GM19238 (cell line): ENCODE measurements at regions not wholly inside any gene's neighbourhood (a gene's known extent, or its start where the extent isn't known, plus 50 kb on each side); places are given as distances from the start of the nearest gene placed in this dataset.
"Not testable (repeated sequence)": the region's sequence is repeated elsewhere in the genome, so short reads cannot be mapped to it uniquely, and the experiment has no call there.

Experiments
- DNase-seq: peaks from one replicate; pipeline ENCODE4 v3.0.0; 2011; ENCODE audit warnings: low spot score; ENCODE audit not compliant: insufficient read length

DNA sequence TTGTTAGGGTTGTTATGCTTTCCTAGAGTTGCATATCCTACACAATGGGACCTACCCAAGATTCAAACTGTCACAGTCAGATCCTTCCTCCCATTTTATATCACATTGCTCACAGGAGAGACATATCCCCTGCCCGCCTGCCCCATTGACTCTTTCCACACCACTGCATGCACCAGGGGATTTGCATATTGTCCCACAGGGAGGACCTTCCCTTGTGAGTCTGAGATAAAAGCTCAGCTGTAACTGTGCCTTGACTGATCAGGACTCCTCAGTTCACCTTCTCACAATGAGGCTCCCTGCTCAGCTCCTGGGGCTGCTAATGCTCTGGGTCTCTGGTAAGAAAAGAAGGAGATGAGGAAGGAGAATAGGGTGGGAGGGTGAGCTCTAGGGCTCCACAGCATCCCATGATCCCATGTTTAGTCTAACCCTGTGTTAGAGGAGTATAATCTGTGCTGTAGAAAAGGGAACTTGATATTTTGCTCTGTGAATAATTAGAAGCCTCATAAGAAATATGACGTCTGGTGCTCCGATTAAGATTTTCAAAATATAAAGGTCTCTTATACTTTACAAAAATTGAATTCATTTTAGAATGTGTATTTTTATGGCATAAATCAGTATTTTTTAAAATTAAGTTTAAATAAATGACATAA is 1268.4 kb downstream of the RPIA start:
- not testable (repeated sequence) for DNase-seq

DNA sequence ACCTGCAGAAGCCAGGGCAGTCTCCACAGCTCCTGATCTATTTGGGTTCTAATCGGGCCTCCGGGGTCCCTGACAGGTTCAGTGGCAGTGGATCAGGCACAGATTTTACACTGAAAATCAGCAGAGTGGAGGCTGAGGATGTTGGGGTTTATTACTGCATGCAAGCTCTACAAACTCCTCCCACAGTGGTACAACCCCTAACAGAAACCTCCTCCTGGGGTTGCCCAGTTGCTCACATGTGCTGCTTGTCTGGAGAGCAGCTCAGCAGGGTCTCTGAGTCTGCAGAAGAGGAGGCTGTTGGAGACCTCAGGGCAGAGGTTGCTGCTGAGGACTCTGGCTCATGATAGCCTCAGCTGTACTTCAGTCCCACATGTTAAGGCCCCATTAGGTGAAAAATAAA is 1269.1 kb downstream of the RPIA start:
- DNase-seq = not testable (repeated sequence)

DNA sequence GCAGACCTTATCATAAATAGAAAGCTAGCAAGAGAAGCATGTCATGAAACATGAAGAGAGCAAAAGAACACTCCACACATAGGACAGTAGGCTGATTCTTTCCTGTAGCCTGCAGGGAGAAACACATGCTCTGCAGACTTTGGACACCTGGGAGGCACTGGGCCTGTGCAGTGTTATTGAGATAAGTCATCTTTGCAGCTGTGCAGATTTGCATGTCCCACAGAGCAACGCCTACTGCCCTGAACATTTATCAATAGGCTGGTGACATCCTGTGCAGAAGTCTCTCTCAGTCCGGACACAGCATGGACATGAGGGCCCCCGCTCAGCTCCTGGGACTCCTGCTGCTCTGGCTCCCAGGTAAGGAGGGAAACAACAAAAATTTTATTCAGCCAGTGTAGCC is 1277.1 kb downstream of the RPIA start:
- DNase-seq = not testable (repeated sequence)

DNA sequence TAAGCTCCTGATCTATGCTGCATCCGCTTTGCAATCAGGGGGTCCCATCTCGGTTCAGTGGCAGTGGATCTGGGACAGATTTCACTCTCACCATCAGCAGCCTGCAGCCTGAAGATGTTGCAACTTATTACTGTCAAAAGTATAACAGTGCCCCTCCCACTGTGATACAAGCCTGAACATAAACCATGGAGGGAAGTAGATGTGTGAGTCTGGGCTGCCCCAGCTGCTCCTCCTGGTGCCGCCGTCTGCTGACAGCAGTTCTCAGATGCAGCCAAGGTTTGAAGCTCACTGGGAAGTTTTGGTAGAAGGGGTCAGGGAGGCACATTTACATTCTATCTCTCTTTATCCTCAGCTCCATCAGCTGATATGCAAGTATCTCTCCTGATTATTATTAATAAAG is 1277.7 kb downstream of the RPIA start:
- DNase-seq = not testable (repeated sequence)

DNA sequence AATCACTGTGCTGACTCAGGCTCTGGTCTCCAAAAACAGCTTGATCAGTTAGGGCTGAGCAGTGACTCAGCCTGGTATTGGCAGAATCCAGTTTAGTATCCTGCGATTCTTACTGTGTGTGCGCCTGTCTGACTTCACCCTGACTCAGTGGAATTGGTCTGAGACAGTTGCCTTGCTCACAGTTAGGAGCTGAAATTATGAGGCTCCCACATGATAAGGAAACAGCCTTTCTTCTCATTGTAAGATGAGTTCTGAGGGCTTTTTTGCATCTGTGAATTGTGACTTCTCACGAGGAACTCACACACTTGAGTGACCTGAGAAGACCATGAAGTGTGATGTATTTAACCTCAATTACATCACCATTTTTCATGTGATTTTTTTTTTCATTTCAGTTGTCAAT is 1282.4 kb downstream of the RPIA start:
- DNase-seq = not testable (repeated sequence)

DNA sequence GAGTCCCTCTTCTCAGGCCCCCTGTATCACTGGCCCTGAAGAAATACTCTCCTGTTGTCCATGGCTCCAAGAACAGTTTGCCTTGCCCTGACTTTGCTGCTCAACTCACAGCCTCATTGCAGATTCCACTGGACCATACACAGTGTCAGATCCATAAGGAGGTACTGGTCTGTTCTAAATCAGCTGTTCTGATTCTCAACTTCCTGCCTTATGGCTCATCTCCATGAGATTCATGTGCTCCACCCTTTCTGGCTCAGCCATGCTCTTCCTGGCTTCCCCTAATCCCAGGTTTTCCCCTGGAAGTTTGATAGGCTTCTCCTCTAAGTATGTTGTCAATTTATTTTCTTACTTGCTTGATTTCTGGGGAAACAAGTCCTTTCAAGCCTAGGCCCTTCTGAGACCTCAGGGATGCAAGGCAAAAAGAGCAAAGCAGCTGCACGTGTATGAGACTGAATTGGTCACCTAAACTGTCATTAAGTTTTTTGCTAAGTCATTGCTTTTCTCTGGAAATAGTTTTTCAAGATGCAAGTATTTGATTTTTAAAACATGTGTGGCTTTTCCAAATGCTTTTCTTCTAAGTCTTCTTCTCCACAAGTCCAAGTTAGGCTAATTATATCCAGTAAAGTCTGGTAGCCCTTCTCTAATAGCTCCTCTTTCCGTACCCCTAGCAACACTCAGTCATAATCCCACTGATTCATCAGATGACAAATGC is 1288.5 kb downstream of the RPIA start:
- DNase-seq = not testable (repeated sequence)

DNA sequence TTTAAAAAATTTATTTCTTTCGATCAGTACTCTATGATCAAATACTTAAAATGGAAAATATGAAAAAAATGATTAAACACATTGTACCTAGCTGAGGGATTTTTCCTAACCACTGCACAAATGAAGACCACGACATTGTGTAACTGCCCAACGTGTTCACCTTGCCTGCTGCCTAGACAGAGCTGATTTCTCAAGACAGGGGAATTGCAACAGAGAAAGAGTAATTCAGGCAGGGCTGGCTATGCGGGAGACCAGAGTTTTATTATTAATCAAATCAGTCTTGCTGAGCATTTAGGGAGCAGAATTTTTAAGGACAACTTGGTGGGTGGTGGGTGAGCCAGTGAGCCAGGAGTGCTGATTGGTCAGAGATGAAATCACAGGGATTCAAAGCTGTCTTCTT is 1290.8 kb downstream of the RPIA start:
- not testable (repeated sequence) for DNase-seq

DNA sequence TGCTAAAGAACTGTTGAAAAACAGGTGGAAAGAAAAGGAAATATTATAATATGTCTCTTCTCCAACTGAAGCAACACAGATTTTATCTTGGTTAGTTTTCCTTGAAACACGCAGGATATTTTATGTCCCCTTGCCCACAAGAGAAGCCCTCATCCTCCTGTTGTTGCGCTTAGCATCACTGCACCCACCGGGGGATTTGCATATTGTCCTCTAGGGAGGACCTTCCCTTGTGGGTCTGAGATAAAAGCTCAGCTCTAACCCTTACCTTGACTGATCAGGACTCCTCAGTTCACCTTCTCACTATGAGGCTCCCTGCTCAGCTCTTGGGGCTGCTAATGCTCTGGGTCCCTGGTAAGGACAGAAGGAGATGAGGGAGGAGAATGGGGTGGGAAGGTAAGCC is 1294.2 kb downstream of the RPIA start:
- DNase-seq = not testable (repeated sequence)

DNA sequence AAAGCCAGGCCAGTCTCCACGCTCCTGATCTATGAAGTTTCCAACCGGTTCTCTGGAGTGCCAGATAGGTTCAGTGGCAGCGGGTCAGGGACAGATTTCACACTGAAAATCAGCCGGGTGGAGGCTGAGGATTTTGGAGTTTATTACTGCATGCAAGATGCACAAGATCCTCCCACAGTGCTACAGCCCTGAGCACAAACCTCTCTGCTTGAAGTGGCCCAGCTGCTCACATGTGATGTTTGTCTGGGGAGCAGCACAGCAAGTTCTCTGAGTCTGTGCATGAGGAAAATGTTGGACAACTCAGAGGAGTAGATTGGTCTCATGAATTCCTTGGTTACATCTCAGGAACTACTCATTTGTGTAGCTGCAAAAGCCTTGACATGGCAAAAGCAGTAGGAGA is 1295.1 kb downstream of the RPIA start:
- not testable (repeated sequence) for DNase-seq

DNA sequence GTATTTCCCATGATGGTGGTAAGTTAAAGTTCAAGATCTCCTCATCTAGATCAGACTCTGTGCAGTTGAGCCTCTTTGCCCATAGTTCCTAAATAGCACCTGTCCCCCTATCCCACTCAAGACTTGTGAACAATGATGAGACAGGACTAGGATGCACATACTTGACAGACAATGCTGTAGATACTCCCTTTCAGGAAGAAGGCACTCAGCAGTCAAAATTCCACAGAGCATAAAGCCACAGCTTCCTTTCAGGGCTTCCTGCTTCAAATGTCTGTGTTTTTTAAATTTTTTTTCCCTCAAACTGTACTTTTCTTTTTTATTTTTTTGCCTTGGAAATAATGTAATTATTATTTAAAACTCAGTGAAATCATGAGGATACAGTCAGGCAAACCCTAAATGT is 1305.3 kb downstream of the RPIA start:
- not testable (repeated sequence) for DNase-seq

DNA sequence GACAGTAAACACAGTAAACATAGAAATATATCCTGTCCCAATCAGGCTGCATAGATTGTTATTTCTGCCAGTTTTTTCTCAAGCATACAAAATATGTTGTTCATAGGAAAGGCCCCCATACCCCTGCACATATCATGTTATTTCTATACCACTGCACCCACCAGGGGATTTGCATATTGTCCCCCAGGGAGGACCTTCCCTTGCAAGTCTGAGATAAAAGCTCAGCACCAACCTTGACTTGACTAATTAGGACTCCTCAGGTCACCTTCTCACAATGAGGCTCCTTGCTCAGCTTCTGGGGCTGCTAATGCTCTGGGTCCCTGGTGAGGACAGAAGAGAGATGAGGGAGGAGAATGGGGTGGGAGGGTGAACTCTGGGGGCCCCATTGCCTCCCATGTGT is 1313.1 kb downstream of the RPIA start:
- not testable (repeated sequence) for DNase-seq

DNA sequence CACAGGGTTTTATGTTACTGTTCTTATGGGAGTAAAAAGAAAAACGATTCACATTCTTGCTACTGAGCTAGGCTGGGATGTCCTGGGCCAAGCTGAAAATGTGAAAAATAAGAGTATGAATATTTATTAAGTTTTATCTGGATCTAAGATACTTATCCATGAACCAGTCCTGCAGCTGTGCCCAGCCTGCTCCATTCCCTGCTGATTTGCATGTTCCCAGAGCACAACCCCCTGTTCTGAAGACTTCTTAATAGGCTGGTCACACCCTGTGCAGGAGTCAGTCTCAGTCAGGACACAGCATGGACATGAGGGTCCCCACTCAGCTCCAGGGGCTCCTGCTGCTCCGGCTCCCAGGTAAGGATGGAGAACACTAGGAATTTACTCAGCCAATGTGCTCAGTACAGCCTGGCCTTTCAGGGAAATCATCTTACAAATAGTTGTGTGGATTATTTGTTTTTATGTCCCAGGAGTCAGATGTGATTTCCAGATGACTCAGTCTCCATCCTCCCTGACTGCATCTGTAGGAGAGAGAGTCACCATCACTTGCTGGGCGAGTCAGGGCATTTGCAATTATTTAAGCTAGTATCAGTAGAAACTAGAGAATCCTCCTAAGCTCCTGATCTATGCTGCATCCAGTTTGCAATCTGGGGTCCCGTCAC is 1319.1 kb downstream of the RPIA start:
- not testable (repeated sequence) for DNase-seq

DNA sequence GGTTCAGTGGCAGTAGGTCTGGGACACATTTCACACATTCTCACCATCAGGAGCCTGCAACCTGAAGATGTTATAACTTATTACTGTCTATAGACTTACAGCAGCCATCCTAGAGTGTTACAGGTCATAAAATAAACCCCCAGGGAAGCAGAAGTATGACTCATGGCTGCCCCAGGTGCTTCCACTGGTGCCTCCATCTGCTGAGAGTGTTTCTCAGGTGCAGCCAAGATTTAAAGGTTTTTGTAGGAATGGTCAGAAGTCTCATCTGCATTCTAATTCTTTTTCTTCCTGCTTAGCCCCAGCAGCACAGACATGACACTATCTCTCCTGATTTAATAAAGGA is 1319.6 kb downstream of the RPIA start:
- DNase-seq = not testable (repeated sequence)

DNA sequence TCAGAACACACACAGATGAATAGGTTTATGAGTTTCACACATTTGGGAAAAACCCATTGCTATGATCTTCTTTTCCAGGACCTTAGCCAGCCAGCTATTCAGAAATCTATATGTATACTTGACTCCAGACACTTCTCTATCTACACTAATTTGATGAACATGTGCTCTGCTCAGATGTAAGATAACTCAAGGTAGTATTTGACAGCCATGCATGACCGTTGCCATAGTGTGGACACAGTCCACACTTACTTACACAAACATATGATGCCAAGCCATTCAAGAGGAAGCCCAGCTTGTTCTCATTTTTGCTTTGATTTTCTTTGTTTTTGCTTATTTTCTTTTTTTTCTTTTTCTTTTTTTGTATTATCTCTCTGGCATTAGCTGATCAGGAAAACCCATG is 1328.4 kb downstream of the RPIA start:
- not testable (repeated sequence) for DNase-seq

DNA sequence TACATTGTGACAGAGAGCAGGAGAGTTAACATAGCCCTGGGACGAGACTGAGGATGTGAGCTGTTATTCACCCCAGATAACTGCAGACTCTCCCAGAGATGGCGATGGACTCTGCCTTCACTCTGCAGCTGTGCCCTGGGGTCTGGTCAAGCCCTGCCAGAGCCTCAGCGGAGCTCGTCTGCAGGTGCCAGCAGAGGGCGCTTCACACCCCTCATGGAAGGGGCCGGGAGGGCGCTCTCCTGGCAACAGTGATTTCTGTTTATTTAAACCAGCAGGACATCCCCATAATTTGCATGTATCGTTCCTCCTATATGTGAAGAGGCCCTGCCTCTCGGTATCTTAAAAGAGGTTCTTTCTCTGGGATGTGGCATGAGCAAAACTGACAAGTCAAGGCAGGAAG is 1329.8 kb downstream of the RPIA start:
- DNase-seq = not testable (repeated sequence)

DNA sequence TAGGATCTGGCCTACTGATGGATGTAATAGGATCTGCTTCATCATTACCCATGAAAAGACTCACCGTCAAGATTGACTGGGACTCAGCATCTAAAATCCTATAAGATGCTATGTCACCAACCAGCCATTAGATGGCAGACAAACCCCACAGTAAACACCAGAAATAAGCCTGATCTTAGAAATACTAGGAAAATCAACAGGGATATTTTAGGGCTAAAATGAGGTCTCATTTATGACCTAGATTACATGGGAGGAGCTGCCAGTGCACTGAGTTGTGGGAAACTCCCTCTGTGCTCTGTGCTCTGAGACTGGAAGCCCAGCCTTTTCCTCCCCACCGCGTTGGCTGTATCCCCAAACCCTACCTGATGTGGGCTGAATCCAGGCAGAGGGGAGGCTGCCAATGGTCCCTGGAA is 1335.8 kb downstream of the RPIA start:
- not testable (repeated sequence) for DNase-seq

DNA sequence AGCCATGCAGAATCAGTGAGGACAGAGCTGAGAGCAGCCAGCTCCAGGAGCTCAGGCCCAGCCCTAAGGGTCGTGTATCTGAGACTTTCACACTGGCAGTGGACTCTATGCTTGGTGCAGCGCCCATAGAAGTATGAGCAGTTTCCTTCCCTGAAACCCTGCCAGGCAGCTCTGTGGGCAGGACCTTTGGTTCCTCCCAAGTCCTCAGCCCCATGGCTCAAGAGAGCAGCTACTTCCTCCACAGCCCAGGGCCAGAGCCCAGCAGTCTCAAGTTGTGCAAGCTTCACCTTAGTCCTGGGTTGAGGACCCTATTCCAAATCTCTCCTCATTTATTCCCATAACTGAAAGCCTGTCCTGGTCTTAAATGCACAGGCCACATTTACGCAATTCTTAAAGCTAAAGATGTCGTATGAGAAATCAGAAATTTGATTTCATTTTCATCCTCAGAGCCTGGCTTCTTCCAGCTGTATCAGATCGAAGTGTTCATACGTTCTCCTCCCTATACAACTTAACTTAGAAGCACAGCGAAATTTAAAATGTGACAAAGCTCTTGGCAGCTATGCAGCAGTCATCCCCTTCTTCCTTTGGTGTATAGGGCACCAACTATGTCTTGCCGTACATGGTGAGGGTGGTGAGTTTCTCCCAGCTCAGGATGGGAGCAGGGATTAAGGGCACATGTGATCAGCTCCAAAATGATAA is 1337.1 kb downstream of the RPIA start:
- DNase-seq = not testable (repeated sequence)

DNA sequence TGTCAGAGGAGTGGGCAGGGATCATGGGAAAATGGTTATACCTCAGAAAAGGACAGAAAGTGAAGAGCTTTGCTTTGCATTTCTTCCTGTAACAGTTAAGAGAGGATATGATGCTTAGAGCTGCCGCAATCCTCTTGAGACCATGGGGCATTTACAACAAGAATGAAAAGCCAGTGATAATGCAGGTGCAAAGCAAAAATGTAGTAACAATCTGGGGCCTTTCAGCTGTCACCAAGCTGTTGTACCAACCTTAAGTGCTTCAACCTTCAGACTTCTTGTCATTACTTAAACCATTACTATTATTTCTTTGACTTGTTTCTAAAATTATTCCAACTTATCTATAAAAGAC is 1337.6 kb downstream of the RPIA start:
- not testable (repeated sequence) for DNase-seq

DNA sequence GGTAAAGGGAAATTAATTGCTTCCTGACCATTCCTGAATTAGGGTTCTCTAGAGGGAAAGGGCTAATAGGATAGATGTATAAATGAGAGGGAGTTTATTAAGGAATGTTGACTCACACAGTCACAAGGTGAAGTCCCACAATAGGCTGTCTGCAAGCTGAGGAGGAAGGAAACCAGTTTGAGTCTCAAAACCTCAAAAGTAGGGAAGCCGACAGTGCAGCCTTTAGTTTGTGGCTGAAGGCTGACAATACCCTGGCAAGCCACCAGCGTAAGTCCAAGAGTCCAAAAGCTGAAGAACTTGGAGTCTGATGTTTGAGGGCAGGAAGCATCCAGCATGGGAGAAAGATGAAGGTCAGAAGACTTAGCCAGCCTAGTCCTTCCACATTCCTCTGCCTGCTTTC is 1340.8 kb downstream of the RPIA start:
- DNase-seq = not testable (repeated sequence)

DNA sequence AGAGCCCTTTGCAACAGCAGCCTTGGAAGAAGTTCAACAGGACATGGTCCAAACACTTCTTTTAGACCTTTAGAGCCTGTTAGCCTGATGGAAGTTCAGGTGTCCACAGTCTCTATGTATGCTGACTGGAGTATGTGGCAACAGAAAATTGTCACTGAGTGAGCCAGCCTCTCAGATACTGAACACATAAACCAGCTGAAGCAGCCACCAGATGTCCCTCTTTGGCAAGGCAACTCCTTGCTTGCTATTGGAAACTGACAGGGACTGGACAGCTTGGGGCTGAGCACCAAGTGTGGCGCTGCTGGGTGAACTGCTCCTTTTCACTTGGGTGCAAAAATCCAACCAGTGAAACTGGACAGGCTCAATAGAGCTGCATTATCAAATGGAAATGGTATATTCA is 1344.9 kb downstream of the RPIA start:
- DNase-seq = not testable (repeated sequence)

DNA sequence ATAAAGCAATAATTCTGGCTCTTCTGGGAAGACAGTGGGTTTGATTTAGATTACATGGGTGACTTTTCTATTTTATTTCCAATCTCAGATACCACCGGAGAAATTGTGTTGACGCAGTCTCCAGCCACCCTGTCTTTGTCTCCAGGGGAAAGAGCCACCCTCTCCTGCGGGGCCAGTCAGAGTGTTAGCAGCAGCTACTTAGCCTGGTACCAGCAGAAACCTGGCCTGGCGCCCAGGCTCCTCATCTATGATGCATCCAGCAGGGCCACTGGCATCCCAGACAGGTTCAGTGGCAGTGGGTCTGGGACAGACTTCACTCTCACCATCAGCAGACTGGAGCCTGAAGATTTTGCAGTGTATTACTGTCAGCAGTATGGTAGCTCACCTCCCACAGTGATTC is 1347.6 kb downstream of the RPIA start:
- not testable (repeated sequence) for DNase-seq

DNA sequence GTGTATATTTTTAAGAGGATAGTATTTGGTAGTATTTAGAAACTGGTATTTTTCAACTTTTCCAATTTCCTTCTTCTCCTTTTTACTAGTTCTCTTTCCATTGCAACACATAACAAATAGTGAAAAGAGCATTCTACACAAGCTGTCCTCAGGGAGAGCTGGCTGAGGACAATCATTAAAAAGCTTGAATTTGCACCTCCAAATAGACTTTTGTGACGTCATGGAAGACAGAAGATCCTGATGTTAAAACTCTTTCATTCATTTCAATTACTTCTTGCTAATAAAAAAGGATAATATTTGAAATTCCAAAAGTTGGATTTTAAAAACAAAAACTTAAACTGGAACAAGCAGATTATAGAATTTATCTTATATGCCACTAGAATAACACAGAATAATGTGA is 1356.3 kb downstream of the RPIA start:
- DNase-seq = not testable (repeated sequence)
